GM19395 (cell line): ENCODE measurements at regions not wholly inside any gene's neighbourhood (a gene's known extent, or its start where the extent isn't known, plus 50 kb on each side); places are given as distances from the start of the nearest gene placed in this dataset.

Experiments used
- ATAC-seq: cut with Tn5 transposase; IDR thresholded peaks from one replicate; pipeline ENCODE4 v1.9.1; 2021; ENCODE audit warnings: mild to moderate bottlenecking, moderate library complexity; ENCODE audit not compliant: unreplicated experiment

- no peak for ATAC-seq
Measured at GRCh38 chr2:12192762-12193161, 446.3 kb downstream of the LPIN1 start.

- ATAC-seq, result no peak
Measured at GRCh38 chr2:12194968-12195367, 448.5 kb downstream of the LPIN1 start.

GRCh38 chr2:12196495-12196894 lies 450.1 kb downstream of the LPIN1 start:
- ATAC-seq, result no peak

- ATAC-seq, result no peak
Measured at GRCh38 chr2:12197133-12197532, 450.7 kb downstream of the LPIN1 start.

GRCh38 chr2:12199491-12200211 lies 453.2 kb downstream of the LPIN1 start:
- no peak for ATAC-seq

- ATAC-seq, result no peak
Measured at GRCh38 chr2:12201369-12201768, 454.9 kb downstream of the LPIN1 start.

- no peak for ATAC-seq
Measured at GRCh38 chr2:12202313-12203075, 456.1 kb downstream of the LPIN1 start.

GRCh38 chr2:12203528-12203927 lies 457.1 kb downstream of the LPIN1 start:
- no peak for ATAC-seq

- ATAC-seq, result no peak
Measured at GRCh38 chr2:12205086-12205485, 458.7 kb downstream of the LPIN1 start.

- no peak for ATAC-seq
Measured at GRCh38 chr2:12207491-12207890, 461.1 kb downstream of the LPIN1 start.

- ATAC-seq, result no peak
Measured at GRCh38 chr2:12210016-12210933, 463.8 kb downstream of the LPIN1 start.

GRCh38 chr2:12211326-12212175 lies 465.1 kb downstream of the LPIN1 start:
- no peak for ATAC-seq

- no peak for ATAC-seq
Measured at GRCh38 chr2:12212841-12213597, 466.6 kb downstream of the LPIN1 start.

GRCh38 chr2:12217175-12217574 lies 470.7 kb downstream of the LPIN1 start:
- ATAC-seq, result no peak

GRCh38 chr2:12219761-12220160 lies 473.3 kb downstream of the LPIN1 start:
- no peak for ATAC-seq

GRCh38 chr2:12221584-12221983 lies 475.2 kb downstream of the LPIN1 start:
- no peak for ATAC-seq

GRCh38 chr2:12222554-12222953 lies 476.1 kb downstream of the LPIN1 start:
- ATAC-seq, result no peak

GRCh38 chr2:12223732-12224131 lies 477.3 kb downstream of the LPIN1 start:
- no peak for ATAC-seq

- no peak for ATAC-seq
Measured at GRCh38 chr2:12226653-12227052, 480.2 kb downstream of the LPIN1 start.
